ENCODE measurements at regions not wholly inside any gene's neighbourhood (a gene's known extent, or its start where the extent isn't known, plus 50 kb on each side); places are given as distances from the start of the nearest gene placed in this dataset.
A peak's percentile ranks its signal among the peaks of the same experiment; 100 is the strongest.

DNA sequence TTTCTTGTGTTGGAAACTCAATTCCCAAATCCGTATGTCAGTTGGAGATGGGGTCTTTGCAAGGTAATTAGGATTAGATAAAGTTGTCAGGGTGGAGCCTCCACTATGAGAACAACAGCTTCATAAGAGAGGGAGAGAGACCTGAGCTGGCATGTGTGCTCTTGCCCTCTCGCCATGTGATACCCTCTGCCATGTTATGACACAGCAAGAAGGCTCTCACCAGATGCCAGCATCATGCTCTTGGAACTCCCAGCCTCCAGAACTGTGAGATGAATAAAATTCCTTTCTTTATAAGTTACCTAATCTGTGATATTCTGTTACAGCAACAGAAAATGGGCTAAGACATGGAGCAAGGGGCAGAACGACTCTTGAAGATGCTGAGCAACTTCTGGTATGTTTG lies 201.9 kb upstream of the BOD1L1 start:
- H3K27me3 ChIP-seq (ENCODE audit: insufficient read depth, low read length): no peaks in the 10 kb centered on the region
- no peak overlapping the region for H2AFZ ChIP-seq (ENCODE audit: low read length)
- TF ChIP-seq, protein P1, sequence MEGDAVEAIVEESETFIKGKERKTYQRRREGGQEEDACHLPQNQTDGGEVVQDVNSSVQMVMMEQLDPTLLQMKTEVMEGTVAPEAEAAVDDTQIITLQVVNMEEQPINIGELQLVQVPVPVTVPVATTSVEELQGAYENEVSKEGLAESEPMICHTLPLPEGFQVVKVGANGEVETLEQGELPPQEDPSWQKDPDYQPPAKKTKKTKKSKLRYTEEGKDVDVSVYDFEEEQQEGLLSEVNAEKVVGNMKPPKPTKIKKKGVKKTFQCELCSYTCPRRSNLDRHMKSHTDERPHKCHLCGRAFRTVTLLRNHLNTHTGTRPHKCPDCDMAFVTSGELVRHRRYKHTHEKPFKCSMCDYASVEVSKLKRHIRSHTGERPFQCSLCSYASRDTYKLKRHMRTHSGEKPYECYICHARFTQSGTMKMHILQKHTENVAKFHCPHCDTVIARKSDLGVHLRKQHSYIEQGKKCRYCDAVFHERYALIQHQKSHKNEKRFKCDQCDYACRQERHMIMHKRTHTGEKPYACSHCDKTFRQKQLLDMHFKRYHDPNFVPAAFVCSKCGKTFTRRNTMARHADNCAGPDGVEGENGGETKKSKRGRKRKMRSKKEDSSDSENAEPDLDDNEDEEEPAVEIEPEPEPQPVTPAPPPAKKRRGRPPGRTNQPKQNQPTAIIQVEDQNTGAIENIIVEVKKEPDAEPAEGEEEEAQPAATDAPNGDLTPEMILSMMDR (IDR thresholded peaks at IDR 0.05; ENCODE audit: extremely low read depth, low read depth, low read length): no peak
- no peaks in the 10 kb centered on the region for H3K9me3 ChIP-seq (ENCODE audit: low read depth, low read length)
- H3K4me3 ChIP-seq (ENCODE audit: insufficient read depth, low read length): no peak overlapping the region
- H3K79me2 ChIP-seq (ENCODE audit: insufficient read depth, low read length): no peaks in the 10 kb centered on the region
- no peak overlapping the region for H3K4me2 ChIP-seq (ENCODE audit: insufficient read depth, low read length)
- H3K36me3 ChIP-seq (ENCODE audit: insufficient read depth, low read length): no peaks in the 10 kb centered on the region
- H3K4me1 ChIP-seq (ENCODE audit: insufficient read depth, low read length): no peaks in the 10 kb centered on the region
- peak; percentile 21 for DNase-seq (ENCODE audit: insufficient read length, low spot score, missing footprints)
- no peak overlapping the region for H3K27ac ChIP-seq (ENCODE audit: low read depth, low read length)
- H4K20me1 ChIP-seq (ENCODE audit: insufficient read depth, low read length): no peaks in the 10 kb centered on the region

DNA sequence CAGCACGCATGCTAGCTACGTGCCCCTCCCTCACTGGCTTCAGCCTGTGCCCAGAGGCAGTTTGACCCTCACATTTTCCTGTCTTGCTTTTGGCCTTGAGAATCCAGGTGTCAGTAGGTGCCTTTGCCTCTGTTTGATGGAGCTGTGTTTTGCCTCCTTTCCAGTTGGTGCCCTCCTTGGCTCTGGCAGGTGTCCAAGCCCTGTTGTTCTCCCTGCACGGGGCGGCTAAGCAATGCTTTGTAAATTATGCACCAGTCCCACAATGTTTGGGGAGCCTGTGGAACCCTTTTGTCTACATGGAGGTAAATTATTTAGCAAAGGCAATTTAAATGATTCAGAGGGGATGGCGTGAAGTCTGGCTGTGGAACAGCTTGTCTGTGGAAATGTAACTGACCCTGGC lies 202.9 kb upstream of the BOD1L1 start:
- DNase-seq (ENCODE audit: insufficient read length, low spot score, missing footprints): no peak
- Histone ChIP-seq H3K4me2 (ENCODE audit: insufficient read depth, low read length) (no peak overlapping the region), H3K27me3 (ENCODE audit: insufficient read depth, low read length) (no peaks in the 10 kb centered on the region), H3K9me3 (ENCODE audit: low read depth, low read length) (no peaks in the 10 kb centered on the region), H3K4me3 (ENCODE audit: insufficient read depth, low read length) (no peak overlapping the region), H3K79me2 (ENCODE audit: insufficient read depth, low read length) (no peaks in the 10 kb centered on the region), H3K4me1 (ENCODE audit: insufficient read depth, low read length) (no peaks in the 10 kb centered on the region), H4K20me1 (ENCODE audit: insufficient read depth, low read length) (no peaks in the 10 kb centered on the region), H3K27ac (ENCODE audit: low read depth, low read length) (no peak overlapping the region), H3K36me3 (ENCODE audit: insufficient read depth, low read length) (no peaks in the 10 kb centered on the region), H2AFZ (ENCODE audit: low read length) (no peak overlapping the region)
- TF ChIP-seq, protein P1 (IDR thresholded peaks at IDR 0.05; ENCODE audit: extremely low read depth, low read depth, low read length): no peak

DNA sequence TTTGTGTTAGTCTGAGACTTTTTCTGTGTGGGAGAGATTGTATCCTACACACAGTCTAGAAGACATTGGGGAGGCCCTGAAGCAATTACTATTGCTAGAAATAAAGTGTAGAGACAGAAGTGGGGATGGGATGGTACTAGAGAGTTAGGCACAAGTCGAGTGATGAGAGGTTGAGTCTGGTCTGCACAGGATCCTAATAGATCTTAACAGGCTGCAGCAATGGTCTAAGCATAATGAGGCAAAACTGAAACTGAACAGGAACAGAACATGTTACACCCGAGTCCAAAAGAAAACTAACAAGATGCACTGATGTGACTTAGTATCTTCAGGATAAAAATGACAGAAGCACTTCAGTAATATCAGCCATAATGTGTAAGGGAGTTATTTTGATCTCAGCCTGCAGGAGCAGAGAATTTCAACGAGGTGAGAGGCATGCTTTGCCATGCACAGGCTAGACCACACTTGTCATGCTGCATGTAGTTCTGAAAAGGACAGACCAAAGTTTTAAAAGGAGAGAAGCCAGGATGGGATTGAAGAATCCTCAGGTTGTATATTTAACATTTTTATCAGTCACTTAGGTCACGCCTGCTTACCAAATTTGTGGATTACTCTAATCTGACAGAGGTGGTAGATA lies 205.8 kb upstream of the BOD1L1 start:
- Histone ChIP-seq H3K36me3 (ENCODE audit: insufficient read depth, low read length) (no peaks in the 10 kb centered on the region), H3K79me2 (ENCODE audit: insufficient read depth, low read length) (no peaks in the 10 kb centered on the region), H3K27me3 (ENCODE audit: insufficient read depth, low read length) (no peaks in the 10 kb centered on the region), H3K4me1 (ENCODE audit: insufficient read depth, low read length) (no peaks in the 10 kb centered on the region), H2AFZ (ENCODE audit: low read length) (peak overlapping the region; percentile 49), H4K20me1 (ENCODE audit: insufficient read depth, low read length) (no peaks in the 10 kb centered on the region), H3K4me2 (ENCODE audit: insufficient read depth, low read length) (peak overlapping the region; percentile 0), H3K9me3 (ENCODE audit: low read depth, low read length) (no peaks in the 10 kb centered on the region), H3K27ac (ENCODE audit: low read depth, low read length) (no peak overlapping the region), H3K4me3 (ENCODE audit: insufficient read depth, low read length) (no peak overlapping the region)
- TF ChIP-seq, protein P1 (IDR thresholded peaks at IDR 0.05; ENCODE audit: extremely low read depth, low read depth, low read length): no peak
- DNase-seq (ENCODE audit: insufficient read length, low spot score, missing footprints): no peak

DNA sequence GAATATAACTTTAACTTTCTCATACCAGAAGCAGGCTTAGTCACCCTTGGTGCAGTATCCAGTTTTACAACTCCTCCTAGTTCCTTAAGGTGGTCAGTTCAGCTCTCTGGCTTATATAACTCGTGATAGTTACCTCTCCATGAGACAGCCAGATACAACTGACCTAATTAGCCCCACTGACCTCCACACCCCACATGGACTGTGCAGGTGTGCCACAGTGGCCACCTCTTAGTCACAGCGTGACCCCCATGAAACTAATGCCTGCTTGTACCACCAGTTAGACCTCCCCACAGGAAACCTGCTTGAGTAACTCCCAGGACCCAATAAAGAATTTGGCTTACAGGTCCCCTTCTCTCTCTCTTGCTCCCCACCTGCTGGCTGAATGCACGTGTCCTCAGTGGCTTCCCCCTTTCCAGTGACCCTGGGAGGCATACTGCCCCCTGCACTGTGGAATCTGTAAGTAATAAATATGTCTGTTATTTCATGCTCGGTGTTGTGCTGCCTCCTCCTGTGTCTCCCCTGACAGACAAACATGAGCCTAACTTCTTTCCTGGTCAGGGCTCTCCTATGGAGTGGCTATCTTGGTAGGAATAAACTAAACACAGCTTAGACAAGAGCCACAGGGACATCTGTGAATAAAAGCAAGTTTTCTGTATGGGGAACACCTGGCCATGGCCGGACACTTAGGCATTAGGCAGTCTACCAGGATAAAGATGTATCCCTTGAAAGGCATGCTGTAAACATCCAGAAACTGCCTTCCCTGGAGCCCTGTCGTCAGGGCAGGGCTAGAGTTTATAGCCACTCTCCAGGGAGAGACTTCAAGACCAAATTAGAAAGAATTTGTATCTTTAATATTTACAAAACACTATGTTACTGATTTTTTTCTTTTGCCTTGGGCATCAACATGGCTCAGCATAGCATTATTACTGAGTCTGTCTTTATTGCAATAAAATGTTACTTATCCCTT lies 209.7 kb upstream of the BOD1L1 start:
- TF ChIP-seq, protein P1 (IDR thresholded peaks at IDR 0.05; ENCODE audit: extremely low read depth, low read depth, low read length): no peak
- Histone ChIP-seq H3K9me3 (ENCODE audit: low read depth, low read length) (no peaks in the 10 kb centered on the region), H3K4me3 (ENCODE audit: insufficient read depth, low read length) (no peak overlapping the region), H3K79me2 (ENCODE audit: insufficient read depth, low read length) (no peaks in the 10 kb centered on the region), H3K27ac (ENCODE audit: low read depth, low read length) (no peak overlapping the region), H4K20me1 (ENCODE audit: insufficient read depth, low read length) (no peaks in the 10 kb centered on the region), H3K4me2 (ENCODE audit: insufficient read depth, low read length) (no peak overlapping the region), H3K36me3 (ENCODE audit: insufficient read depth, low read length) (no peaks in the 10 kb centered on the region), H2AFZ (ENCODE audit: low read length) (peak overlapping the region; percentile 27), H3K27me3 (ENCODE audit: insufficient read depth, low read length) (no peaks in the 10 kb centered on the region), H3K4me1 (ENCODE audit: insufficient read depth, low read length) (no peaks in the 10 kb centered on the region)
- peak; percentile 22 for DNase-seq (ENCODE audit: insufficient read length, low spot score, missing footprints)
